ENCODE measurements at regions not wholly inside any gene's neighbourhood (a gene's known extent, or its start where the extent isn't known, plus 50 kb on each side); places are given as distances from the start of the nearest gene placed in this dataset.

GRCh38 chr2:17115466-17115865, 402.8 kb downstream of the RAD51AP2 start:
- no peak for DNase-seq (ENCODE audit: extremely low spot score)
- ChIA-PET POLR2A (no interaction called here), CTCF (interaction anchor here (0.7 kb wide), 1 partner anchor 12 kb away, joined by 3 read pairs; no protein-coding TSS in a partner anchor)
- no peak for TF ChIP-seq CTCF (IDR thresholded peaks at IDR 0.05; ENCODE audit: control extremely low read depth, extremely low read depth, low read depth, missing control alignments)

GRCh38 chr2:17115042-17115441, 403.2 kb downstream of the RAD51AP2 start:
- no peak for DNase-seq (ENCODE audit: extremely low spot score)
- ChIA-PET CTCF (interaction anchor here (0.7 kb wide), 1 partner anchor 11 kb away, joined by 3 read pairs; no protein-coding TSS in a partner anchor), POLR2A (no interaction called here)
- no peak for TF ChIP-seq CTCF (IDR thresholded peaks at IDR 0.05; ENCODE audit: control extremely low read depth, extremely low read depth, low read depth, missing control alignments)

GRCh38 chr2:17107871-17108270, 410.4 kb downstream of the RAD51AP2 start:
- ChIA-PET POLR2A (no interaction called here), CTCF (no interaction called here)
- no peak for TF ChIP-seq CTCF (IDR thresholded peaks at IDR 0.05; ENCODE audit: control extremely low read depth, extremely low read depth, low read depth, missing control alignments)
- no peak for DNase-seq (ENCODE audit: extremely low spot score)

DNA sequence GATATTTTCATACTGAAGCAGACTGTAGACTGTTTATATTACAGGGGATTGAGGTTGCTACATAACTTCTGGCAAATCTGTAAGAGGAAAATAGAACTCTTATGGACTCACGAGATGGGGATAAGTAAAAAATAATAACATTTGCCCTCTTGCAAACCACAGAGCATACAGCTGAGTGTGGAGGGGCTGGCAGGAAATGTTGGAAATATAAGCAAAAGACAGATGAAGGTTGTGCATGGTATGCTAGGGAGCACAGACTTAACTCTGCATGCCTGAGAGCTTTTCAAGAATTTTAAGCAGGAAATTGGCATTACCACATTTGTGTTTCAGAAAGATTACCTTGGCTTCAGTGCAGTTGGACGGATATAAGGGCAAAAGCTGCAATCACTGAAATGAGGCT, 411.1 kb downstream of the RAD51AP2 start:
- CTCF ChIA-PET: no interaction called here
- POLR2A ChIA-PET: no interaction called here
- no peak for DNase-seq (ENCODE audit: extremely low spot score)
- TF ChIP-seq CTCF (IDR thresholded peaks at IDR 0.05; ENCODE audit: control extremely low read depth, extremely low read depth, low read depth, missing control alignments): no peak

- ChIA-PET POLR2A (no interaction called here), CTCF (no interaction called here)
- TF ChIP-seq CTCF (IDR thresholded peaks at IDR 0.05; ENCODE audit: control extremely low read depth, extremely low read depth, low read depth, missing control alignments): no peak
- no peak for DNase-seq (ENCODE audit: extremely low spot score)
Observed at GRCh38 chr2:17106418-17106817, 411.8 kb downstream of the RAD51AP2 start.

DNA sequence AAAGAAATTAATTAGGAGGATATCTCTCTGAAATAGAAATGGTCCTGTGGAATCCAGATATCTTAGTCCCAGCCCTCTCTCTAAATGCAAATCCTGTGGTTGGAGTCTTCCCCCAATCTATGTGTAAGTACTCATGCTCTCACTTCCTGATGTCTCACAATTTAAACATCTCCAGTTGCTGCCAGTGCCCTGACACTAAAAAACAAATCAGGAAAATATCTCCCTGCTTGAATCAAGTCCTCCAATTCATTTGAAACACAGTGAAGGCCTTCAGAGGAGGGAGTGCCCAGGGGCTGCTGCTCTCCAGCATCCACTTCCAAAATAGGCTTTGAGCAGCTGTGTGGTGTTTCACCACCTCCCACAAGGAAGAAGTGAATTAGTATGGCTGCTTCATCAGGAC, 413.8 kb downstream of the RAD51AP2 start:
- ChIA-PET POLR2A (no interaction called here), CTCF (no interaction called here)
- peak; percentile 8 for DNase-seq (ENCODE audit: extremely low spot score)
- TF ChIP-seq CTCF (IDR thresholded peaks at IDR 0.05; ENCODE audit: control extremely low read depth, extremely low read depth, low read depth, missing control alignments): no peak

GRCh38 chr2:17101596-17101995, 416.6 kb downstream of the RAD51AP2 start:
- ChIA-PET CTCF (no interaction called here), POLR2A (no interaction called here)
- DNase-seq (ENCODE audit: extremely low spot score): no peak
- TF ChIP-seq CTCF (IDR thresholded peaks at IDR 0.05; ENCODE audit: control extremely low read depth, extremely low read depth, low read depth, missing control alignments): no peak

Data from GM10248 (cell line).